ENCODE measurements at regions not wholly inside any gene's neighbourhood (a gene's known extent, or its start where the extent isn't known, plus 50 kb on each side); places are given as distances from the start of the nearest gene placed in this dataset.

DNA sequence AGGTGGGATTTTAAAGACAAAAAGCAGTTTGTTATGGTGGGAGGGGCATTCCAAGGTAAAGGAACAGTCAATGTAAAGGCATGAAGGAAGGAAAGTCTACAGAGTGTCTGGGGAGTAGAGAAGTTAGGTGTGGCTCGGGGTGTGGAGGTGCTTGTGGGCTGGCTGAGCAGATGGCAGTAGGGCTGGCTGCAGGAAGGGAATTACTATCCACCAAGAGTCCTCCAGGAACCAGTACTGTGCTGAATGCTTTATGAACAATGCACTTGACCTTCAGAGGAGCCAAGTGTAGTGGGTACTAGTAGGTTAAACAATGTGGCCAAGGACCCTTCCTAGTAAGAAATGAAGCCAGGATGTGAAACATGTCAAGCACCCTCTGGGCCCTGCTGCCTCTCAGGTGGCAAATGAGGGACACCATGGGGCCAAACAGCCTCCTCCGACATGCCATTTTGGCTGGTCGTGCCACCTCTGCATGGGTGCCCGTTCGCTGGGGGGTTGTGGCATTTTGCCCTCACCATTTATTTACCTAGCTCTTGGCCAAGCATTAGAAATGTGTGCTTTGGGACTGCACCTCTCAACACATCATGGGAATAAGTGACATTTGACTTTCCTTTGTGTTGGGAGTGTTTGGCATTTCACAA is 123.6 kb upstream of the TENM4 start:
- 88% methylated on average over 5 of the region's 5 CpGs for WGBS (ENCODE audit: low lambda C conversion rate, missing lambda C conversion rate)

DNA sequence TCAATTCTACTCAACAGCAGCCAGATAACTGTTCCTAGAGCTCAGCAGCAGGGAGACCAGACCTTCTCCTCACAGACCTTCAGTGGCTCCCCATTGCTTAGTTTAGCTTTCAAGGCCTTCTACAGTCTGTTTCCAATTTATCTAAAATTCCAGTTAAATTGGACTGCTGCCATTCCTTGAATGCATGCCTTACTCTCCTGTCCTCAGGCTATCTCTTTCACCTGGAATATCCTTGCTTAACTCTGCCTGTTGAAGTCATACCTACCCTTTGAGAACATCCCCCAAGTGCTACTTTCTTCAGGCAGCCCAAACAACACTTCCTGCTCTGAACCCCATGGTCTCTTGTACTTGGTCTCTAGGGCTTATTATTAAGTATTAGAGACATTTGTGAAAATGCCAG is 120.7 kb upstream of the TENM4 start:
- H2AFZ ChIP-seq: no peak overlapping the region
- H3K9me3 ChIP-seq (ENCODE audit: low read depth): no peaks in the 10 kb centered on the region

More for the DNA sequence above, 123.6 kb upstream of the TENM4 start:
- no peaks in the 10 kb centered on the region for H3K9me3 ChIP-seq (ENCODE audit: low read depth)
- H3K27ac ChIP-seq: no peak overlapping the region
- no peaks in the 10 kb centered on the region for H3K27me3 ChIP-seq
- no peak overlapping the region for H3K4me3 ChIP-seq
- no peaks in the 10 kb centered on the region for H3K79me2 ChIP-seq
- H2AFZ ChIP-seq: no peak overlapping the region
- no peaks in the 10 kb centered on the region for H3K4me1 ChIP-seq (ENCODE audit: insufficient read depth)
- TF ChIP-seq EZH2phosphoT487 (IDR thresholded peaks at IDR 0.05; ENCODE audit: low read depth, severe bottlenecking, unreplicated experiment) (no peak), EZH2 (IDR thresholded peaks at IDR 0.05; ENCODE audit: borderline replicate concordance) (no peak), CTCF (IDR thresholded peaks at IDR 0.05; ENCODE audit: poor library complexity) (no peak)
- DNase-seq (ENCODE audit: low spot score): no peak
- no peak overlapping the region for H3K4me2 ChIP-seq
- H3K36me3 ChIP-seq (replicated peaks; ENCODE audit: insufficient read depth, low read depth): no peaks in the 10 kb centered on the region
- no peaks in the 10 kb centered on the region for H3K9me2 ChIP-seq (replicated peaks; ENCODE audit: insufficient read depth)
- H4K20me1 ChIP-seq (ENCODE audit: insufficient read depth, poor library complexity, severe bottlenecking): no peaks in the 10 kb centered on the region

DNA sequence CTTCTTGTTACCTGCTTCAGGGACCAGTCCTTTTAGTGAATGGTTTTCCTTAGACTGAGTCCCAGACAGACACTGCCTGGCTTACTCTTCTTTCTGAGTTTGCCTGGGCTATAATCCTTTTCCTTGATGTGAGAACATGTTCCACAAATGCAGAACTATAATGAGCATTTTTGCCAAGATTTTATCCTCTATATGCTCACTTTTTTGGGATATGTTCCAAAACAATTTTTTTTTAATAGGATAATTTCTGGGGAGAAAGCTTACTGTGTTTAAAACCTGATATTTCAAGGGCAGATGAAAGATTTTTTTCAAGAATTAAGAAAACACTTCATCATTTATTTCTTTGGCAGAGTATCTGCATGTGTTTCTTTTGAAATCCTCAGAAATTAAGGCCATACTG is 110.0 kb upstream of the TENM4 start:
- no peak for TF ChIP-seq EZH2 (IDR thresholded peaks at IDR 0.05; ENCODE audit: borderline replicate concordance)
- no peak for TF ChIP-seq EZH2phosphoT487 (IDR thresholded peaks at IDR 0.05; ENCODE audit: low read depth, severe bottlenecking, unreplicated experiment)
- no peak for TF ChIP-seq CTCF (IDR thresholded peaks at IDR 0.05; ENCODE audit: poor library complexity)
- H4K20me1 ChIP-seq (ENCODE audit: insufficient read depth, poor library complexity, severe bottlenecking): no peaks in the 10 kb centered on the region

More for the DNA sequence above, 120.7 kb upstream of the TENM4 start:
- Histone ChIP-seq H3K79me2 (no peaks in the 10 kb centered on the region), H4K20me1 (ENCODE audit: insufficient read depth, poor library complexity, severe bottlenecking) (no peaks in the 10 kb centered on the region), H3K4me3 (no peak overlapping the region), H3K9me2 (replicated peaks; ENCODE audit: insufficient read depth) (no peaks in the 10 kb centered on the region), H3K4me2 (no peak overlapping the region), H3K27ac (no peak overlapping the region), H3K36me3 (replicated peaks; ENCODE audit: insufficient read depth, low read depth) (no peaks in the 10 kb centered on the region), H3K4me1 (ENCODE audit: insufficient read depth) (peaks cover 6% of the 10 kb centered on the region), H3K27me3 (no peaks in the 10 kb centered on the region)
- no peak for TF ChIP-seq EZH2 (IDR thresholded peaks at IDR 0.05; ENCODE audit: borderline replicate concordance)
- TF ChIP-seq CTCF (IDR thresholded peaks at IDR 0.05; ENCODE audit: poor library complexity): no peak
- TF ChIP-seq EZH2phosphoT487 (IDR thresholded peaks at IDR 0.05; ENCODE audit: low read depth, severe bottlenecking, unreplicated experiment): no peak
- no peak for DNase-seq (ENCODE audit: low spot score)

GRCh38 chr11:79547256-79547655 is 106.4 kb upstream of the TENM4 start:
- no peaks in the 10 kb centered on the region for H3K36me3 ChIP-seq (replicated peaks; ENCODE audit: insufficient read depth, low read depth)
- H3K4me2 ChIP-seq: no peak overlapping the region
- H3K4me1 ChIP-seq (ENCODE audit: insufficient read depth): no peaks in the 10 kb centered on the region

More for the DNA sequence above, 110.0 kb upstream of the TENM4 start:
- no peak overlapping the region for H2AFZ ChIP-seq
- DNase-seq (ENCODE audit: low spot score): no peak
- H3K4me3 ChIP-seq: no peak overlapping the region
- H3K4me2 ChIP-seq: no peak overlapping the region
- no peak overlapping the region for H3K27ac ChIP-seq
- H3K27me3 ChIP-seq: no peaks in the 10 kb centered on the region
- no peaks in the 10 kb centered on the region for H3K36me3 ChIP-seq (replicated peaks; ENCODE audit: insufficient read depth, low read depth)
- no peaks in the 10 kb centered on the region for H3K9me2 ChIP-seq (replicated peaks; ENCODE audit: insufficient read depth)
- H3K4me1 ChIP-seq (ENCODE audit: insufficient read depth): no peaks in the 10 kb centered on the region
- H3K79me2 ChIP-seq: no peaks in the 10 kb centered on the region
- H3K9me3 ChIP-seq (ENCODE audit: low read depth): no peaks in the 10 kb centered on the region

More at GRCh38 chr11:79547256-79547655, 106.4 kb upstream of the TENM4 start:
- no peak for DNase-seq (ENCODE audit: low spot score)
- no peak overlapping the region for H3K27ac ChIP-seq
- no peaks in the 10 kb centered on the region for H3K27me3 ChIP-seq
- no peaks in the 10 kb centered on the region for H3K9me3 ChIP-seq (ENCODE audit: low read depth)
- no peaks in the 10 kb centered on the region for H3K79me2 ChIP-seq
- no peak overlapping the region for H2AFZ ChIP-seq
- H3K9me2 ChIP-seq (replicated peaks; ENCODE audit: insufficient read depth): no peaks in the 10 kb centered on the region
- no peak overlapping the region for H3K4me3 ChIP-seq
- no peaks in the 10 kb centered on the region for H4K20me1 ChIP-seq (ENCODE audit: insufficient read depth, poor library complexity, severe bottlenecking)
- TF ChIP-seq EZH2 (IDR thresholded peaks at IDR 0.05; ENCODE audit: borderline replicate concordance) (no peak), EZH2phosphoT487 (IDR thresholded peaks at IDR 0.05; ENCODE audit: low read depth, severe bottlenecking, unreplicated experiment) (no peak), CTCF (IDR thresholded peaks at IDR 0.05; ENCODE audit: poor library complexity) (no peak)
